PFSK-1 (cell line): ENCODE measurements at regions not wholly inside any gene's neighbourhood (a gene's known extent, or its start where the extent isn't known, plus 50 kb on each side); places are given as distances from the start of the nearest gene placed in this dataset.

Experiments used
- FOXP2 ChIP-seq: optimal IDR thresholded peaks from 2 replicates; pipeline ENCODE3; 2011; ENCODE audit warnings: borderline replicate concordance, control low read depth, inconsistent platforms; ENCODE audit not compliant: insufficient read depth; ENCODE audit errors: extremely low read length, extremely low read depth
- POLR2AphosphoS5 ChIP-seq: IDR thresholded peaks from 2 replicates; pipeline ENCODE4 v1.6.1; 2012; ENCODE audit warnings: low read depth, mild to moderate bottlenecking, control low read depth, low read length, moderate library complexity
- SIN3A ChIP-seq: IDR thresholded peaks from 2 replicates; pipeline ENCODE4 v1.6.1; 2012; ENCODE audit warnings: mild to moderate bottlenecking, low read length, moderate library complexity, borderline replicate concordance; ENCODE audit not compliant: insufficient read depth
- TAF1 ChIP-seq: IDR thresholded peaks from 2 replicates; pipeline ENCODE4 v1.6.1; 2012; ENCODE audit warnings: low read length, control low read depth, borderline replicate concordance; ENCODE audit not compliant: insufficient read depth
- TF ChIP-seq, protein P1 (sequence below), 2 experiments: IDR thresholded peaks; 2 replicates each; pipeline versions ENCODE4 v1.6.1 to v1.8.0; 2011 to 2012; ENCODE audit warnings: low read depth in 2 of 2, low read length in 2 of 2, control low read depth in 1 of 2, inconsistent platforms in 1 of 2, mild to moderate bottlenecking in 1 of 2, moderate library complexity in 1 of 2; ENCODE audit not compliant: insufficient read depth in 1 of 2

- no peak for TF ChIP-seq POLR2AphosphoS5
- TF ChIP-seq, protein P1, sequence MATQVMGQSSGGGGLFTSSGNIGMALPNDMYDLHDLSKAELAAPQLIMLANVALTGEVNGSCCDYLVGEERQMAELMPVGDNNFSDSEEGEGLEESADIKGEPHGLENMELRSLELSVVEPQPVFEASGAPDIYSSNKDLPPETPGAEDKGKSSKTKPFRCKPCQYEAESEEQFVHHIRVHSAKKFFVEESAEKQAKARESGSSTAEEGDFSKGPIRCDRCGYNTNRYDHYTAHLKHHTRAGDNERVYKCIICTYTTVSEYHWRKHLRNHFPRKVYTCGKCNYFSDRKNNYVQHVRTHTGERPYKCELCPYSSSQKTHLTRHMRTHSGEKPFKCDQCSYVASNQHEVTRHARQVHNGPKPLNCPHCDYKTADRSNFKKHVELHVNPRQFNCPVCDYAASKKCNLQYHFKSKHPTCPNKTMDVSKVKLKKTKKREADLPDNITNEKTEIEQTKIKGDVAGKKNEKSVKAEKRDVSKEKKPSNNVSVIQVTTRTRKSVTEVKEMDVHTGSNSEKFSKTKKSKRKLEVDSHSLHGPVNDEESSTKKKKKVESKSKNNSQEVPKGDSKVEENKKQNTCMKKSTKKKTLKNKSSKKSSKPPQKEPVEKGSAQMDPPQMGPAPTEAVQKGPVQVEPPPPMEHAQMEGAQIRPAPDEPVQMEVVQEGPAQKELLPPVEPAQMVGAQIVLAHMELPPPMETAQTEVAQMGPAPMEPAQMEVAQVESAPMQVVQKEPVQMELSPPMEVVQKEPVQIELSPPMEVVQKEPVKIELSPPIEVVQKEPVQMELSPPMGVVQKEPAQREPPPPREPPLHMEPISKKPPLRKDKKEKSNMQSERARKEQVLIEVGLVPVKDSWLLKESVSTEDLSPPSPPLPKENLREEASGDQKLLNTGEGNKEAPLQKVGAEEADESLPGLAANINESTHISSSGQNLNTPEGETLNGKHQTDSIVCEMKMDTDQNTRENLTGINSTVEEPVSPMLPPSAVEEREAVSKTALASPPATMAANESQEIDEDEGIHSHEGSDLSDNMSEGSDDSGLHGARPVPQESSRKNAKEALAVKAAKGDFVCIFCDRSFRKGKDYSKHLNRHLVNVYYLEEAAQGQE (IDR thresholded peaks at IDR 0.05; ENCODE audit: insufficient read depth in 1 of 2, low read depth in 2 of 2, low read length in 2 of 2): no peak
- TF ChIP-seq TAF1: no peak
- no peak for TF ChIP-seq FOXP2
- no peak for TF ChIP-seq SIN3A
Observed at GRCh38 chr12:4160314-4161040, 113.1 kb upstream of the CCND2 start.

DNA sequence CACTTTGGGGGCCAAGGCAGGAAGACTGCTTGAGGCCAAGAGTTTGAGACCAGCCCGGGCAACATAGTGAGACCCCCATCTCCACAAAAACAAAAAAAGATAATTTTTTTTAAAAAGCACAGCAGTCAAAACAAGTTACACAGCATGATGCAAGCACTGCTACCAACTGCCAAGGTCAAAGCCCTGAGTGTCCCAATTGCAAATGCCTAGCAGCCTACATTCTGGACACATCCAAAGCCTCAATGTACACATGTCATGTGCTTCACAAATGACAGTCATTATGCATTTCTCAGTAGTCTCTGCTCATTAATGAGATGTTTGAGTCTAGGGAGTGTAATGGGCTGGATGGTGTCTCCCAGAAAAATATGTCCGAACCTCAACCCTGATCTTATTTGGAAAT is 113.7 kb upstream of the CCND2 start:
- TF ChIP-seq, protein P1 (IDR thresholded peaks at IDR 0.05; ENCODE audit: insufficient read depth in 1 of 2, low read depth in 2 of 2, low read length in 2 of 2): no peak
- no peak for TF ChIP-seq FOXP2
- no peak for TF ChIP-seq POLR2AphosphoS5
- TF ChIP-seq TAF1: no peak
- no peak for TF ChIP-seq SIN3A

- TF ChIP-seq, protein P1 (IDR thresholded peaks at IDR 0.05; ENCODE audit: insufficient read depth in 1 of 2, low read depth in 2 of 2, low read length in 2 of 2): no peak
- no peak for TF ChIP-seq FOXP2
- no peak for TF ChIP-seq SIN3A
- TF ChIP-seq POLR2AphosphoS5: no peak
- TF ChIP-seq TAF1: no peak
Observed at GRCh38 chr12:4158306-4158705, 115.3 kb upstream of the CCND2 start.

DNA sequence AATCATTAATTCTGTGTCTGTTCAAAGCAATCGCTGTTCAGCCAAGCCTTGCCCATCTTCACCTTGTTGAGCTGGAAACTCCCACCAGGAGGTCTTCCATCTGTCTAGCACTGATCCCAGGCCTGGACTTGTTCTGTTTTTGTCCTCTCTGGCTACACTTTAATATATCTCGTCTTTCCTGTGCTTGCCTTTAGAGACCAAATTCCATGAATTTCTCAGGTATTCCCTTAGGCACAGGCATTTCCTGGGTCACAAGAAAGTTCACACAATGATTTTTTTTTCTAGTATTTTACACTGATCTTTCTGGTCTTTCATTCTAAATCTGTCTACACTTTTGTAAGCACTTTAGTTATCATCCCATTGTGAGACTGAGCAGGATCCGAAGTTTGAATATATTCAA is 116.4 kb upstream of the CCND2 start:
- TF ChIP-seq FOXP2 (no peak), POLR2AphosphoS5 (no peak), TAF1 (no peak), SIN3A (no peak)
- TF ChIP-seq, protein P1 (IDR thresholded peaks at IDR 0.05; ENCODE audit: insufficient read depth in 1 of 2, low read depth in 2 of 2, low read length in 2 of 2): no peak

DNA sequence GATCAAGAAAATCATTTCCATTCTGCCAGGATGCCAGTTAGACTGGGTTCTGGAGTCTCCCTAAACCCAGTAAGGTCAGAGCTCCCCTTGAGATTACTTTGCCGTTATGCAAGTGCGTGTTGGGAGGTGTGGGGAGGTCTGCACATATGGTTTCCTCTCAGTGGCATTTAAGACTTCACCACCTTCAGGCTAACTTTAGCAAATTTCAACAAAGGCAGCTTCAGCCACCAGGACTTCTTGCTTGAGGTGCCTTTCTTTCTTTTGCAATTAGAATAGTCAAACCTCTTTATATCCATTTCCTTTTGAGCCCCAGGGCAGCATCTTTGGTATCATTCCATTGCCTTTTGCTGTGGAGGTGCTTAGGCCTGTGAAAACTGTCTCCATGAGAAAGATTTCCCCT is 117.2 kb upstream of the CCND2 start:
- no peak for TF ChIP-seq TAF1
- no peak for TF ChIP-seq POLR2AphosphoS5
- TF ChIP-seq SIN3A: no peak
- TF ChIP-seq FOXP2: no peak
- TF ChIP-seq, protein P1 (IDR thresholded peaks at IDR 0.05; ENCODE audit: insufficient read depth in 1 of 2, low read depth in 2 of 2, low read length in 2 of 2): no peak
